ENCODE measurements at regions not wholly inside any gene's neighbourhood (a gene's known extent, or its start where the extent isn't known, plus 50 kb on each side); places are given as distances from the start of the nearest gene placed in this dataset.
"Not testable (repeated sequence)": the region's sequence is repeated elsewhere in the genome, so short reads cannot be mapped to it uniquely, and the experiment has no call there.

GRCh38 chr18:49723648-49724180 lies 89.6 kb downstream of the ACAA2 start:
- TF ChIP-seq CTCF (IDR thresholded peaks at IDR 0.05), result no peak
- ATAC-seq (ENCODE audit: low FRiP score) (no peak), DNase-seq (ENCODE audit: low spot score) (no peak)

GRCh38 chr18:49722477-49722876 lies 90.9 kb downstream of the ACAA2 start:
- DNase-seq (ENCODE audit: low spot score), result no peak
- ATAC-seq (ENCODE audit: low FRiP score), result no peak
- TF ChIP-seq CTCF (IDR thresholded peaks at IDR 0.05), result no peak

- ATAC-seq (ENCODE audit: low FRiP score) (no peak), DNase-seq (ENCODE audit: low spot score) (no peak)
- TF ChIP-seq CTCF (IDR thresholded peaks at IDR 0.05), result no peak
These were observed 91.4 kb downstream of the ACAA2 start for GRCh38 chr18:49721981-49722380.

- not testable (repeated sequence) for DNase-seq (ENCODE audit: low spot score); ATAC-seq (ENCODE audit: low FRiP score)
These were observed 92.4 kb downstream of the ACAA2 start for GRCh38 chr18:49720944-49721343.

- no peak for ATAC-seq (ENCODE audit: low FRiP score)
- TF ChIP-seq CTCF (IDR thresholded peaks at IDR 0.05), result no peak
- no peak for DNase-seq (ENCODE audit: low spot score)
These were observed 95.7 kb downstream of the ACAA2 start for GRCh38 chr18:49717617-49718016.

GRCh38 chr18:49716035-49716434 lies 97.3 kb downstream of the ACAA2 start:
- ATAC-seq (ENCODE audit: low FRiP score), result no peak
- TF ChIP-seq CTCF (IDR thresholded peaks at IDR 0.05), result no peak
- no peak for DNase-seq (ENCODE audit: low spot score)

- no peak for TF ChIP-seq CTCF (IDR thresholded peaks at IDR 0.05)
- ATAC-seq (ENCODE audit: low FRiP score) (no peak), DNase-seq (ENCODE audit: low spot score) (no peak)
These were observed 104.0 kb downstream of the ACAA2 start for GRCh38 chr18:49709347-49709690.

All from omental fat pad (tissue), 3 donors.